ENCODE measurements at regions not wholly inside any gene's neighbourhood (a gene's known extent, or its start where the extent isn't known, plus 50 kb on each side); places are given as distances from the start of the nearest gene placed in this dataset.

- no CpG with 5 or more reads among the region's 1 CpG for WGBS (ENCODE audit: insufficient coverage)
Observed at GRCh38 chr13:100837631-100838030, 163.0 kb upstream of the TMTC4 start.

DNA sequence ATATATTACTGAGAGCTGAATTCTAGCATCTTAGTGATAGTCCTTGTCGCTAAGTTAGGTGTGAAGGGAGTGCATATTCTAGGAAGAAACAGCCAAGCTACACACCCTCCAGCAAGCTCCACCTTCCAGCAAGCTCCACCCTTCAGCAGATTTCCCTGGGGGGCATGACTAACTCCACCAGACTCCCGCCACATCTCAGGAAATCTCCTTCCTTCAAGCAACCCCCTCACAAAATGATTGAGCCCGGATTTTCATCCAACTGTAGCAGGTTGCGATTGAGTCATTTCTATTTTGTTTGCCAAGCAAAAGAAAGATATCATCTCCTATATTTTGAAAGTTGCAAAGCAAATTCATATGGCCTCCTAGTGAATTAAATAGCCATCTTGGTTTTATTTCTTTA is 162.1 kb upstream of the TMTC4 start:
- WGBS (ENCODE audit: insufficient coverage), result no CpG with 5 or more reads among the region's 4 CpGs
- no peaks in the 10 kb centered on the region for H3K9me3 ChIP-seq (replicated peaks; ENCODE audit: control insufficient read depth, low read depth, low read length)
- H3K4me3 ChIP-seq (ENCODE audit: low read length), result no peak overlapping the region

More at GRCh38 chr13:100837631-100838030, 163.0 kb upstream of the TMTC4 start:
- Histone ChIP-seq H3K27ac (ENCODE audit: low read length) (no peak overlapping the region), H3K27me3 (ENCODE audit: control insufficient read depth, insufficient read depth, low read length) (no peaks in the 10 kb centered on the region), H3K4me3 (ENCODE audit: low read length) (no peak overlapping the region), H3K36me3 (ENCODE audit: control insufficient read depth, insufficient read depth, low read length) (no peaks in the 10 kb centered on the region), H3K4me1 (ENCODE audit: control insufficient read depth, insufficient read depth, low read length) (no peaks in the 10 kb centered on the region), H3K9me3 (replicated peaks; ENCODE audit: control insufficient read depth, low read depth, low read length) (no peaks in the 10 kb centered on the region)
- no peak for DNase-seq

GRCh38 chr13:100835695-100836094 is 161.1 kb upstream of the TMTC4 start:
- Histone ChIP-seq H3K4me3 (ENCODE audit: low read length) (no peak overlapping the region), H3K9me3 (replicated peaks; ENCODE audit: control insufficient read depth, low read depth, low read length) (no peaks in the 10 kb centered on the region), H3K4me1 (ENCODE audit: control insufficient read depth, insufficient read depth, low read length) (no peaks in the 10 kb centered on the region), H3K27me3 (ENCODE audit: control insufficient read depth, insufficient read depth, low read length) (no peaks in the 10 kb centered on the region), H3K36me3 (ENCODE audit: control insufficient read depth, insufficient read depth, low read length) (no peaks in the 10 kb centered on the region), H3K27ac (ENCODE audit: low read length) (no peak overlapping the region)
- DNase-seq, result no peak
- WGBS (ENCODE audit: insufficient coverage), result no CpG with 5 or more reads among the region's 5 CpGs

More for the DNA sequence above, 162.1 kb upstream of the TMTC4 start:
- DNase-seq, result no peak
- Histone ChIP-seq H3K4me1 (ENCODE audit: control insufficient read depth, insufficient read depth, low read length) (no peaks in the 10 kb centered on the region), H3K36me3 (ENCODE audit: control insufficient read depth, insufficient read depth, low read length) (no peaks in the 10 kb centered on the region), H3K27me3 (ENCODE audit: control insufficient read depth, insufficient read depth, low read length) (no peaks in the 10 kb centered on the region), H3K27ac (ENCODE audit: low read length) (no peak overlapping the region)

DNA sequence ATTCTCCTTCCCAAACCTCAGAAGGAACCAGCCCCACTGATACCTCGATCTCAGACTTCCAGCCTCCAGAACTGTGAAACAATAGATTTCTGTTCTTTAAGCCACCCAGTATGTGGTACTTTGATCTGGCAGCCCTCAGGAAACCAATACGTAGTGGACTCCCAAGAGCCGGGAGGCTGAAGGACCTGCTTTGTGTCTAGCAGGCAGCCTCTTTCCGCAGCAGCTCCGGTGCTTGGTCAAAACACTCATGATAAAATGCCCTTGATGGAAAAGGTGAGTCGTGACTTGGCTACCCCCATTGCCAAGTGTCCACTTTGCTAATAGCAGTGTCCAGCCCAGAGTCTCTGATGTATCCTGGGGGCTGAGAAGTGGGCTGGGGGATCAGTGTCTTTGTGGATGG is 158.8 kb upstream of the TMTC4 start:
- no peaks in the 10 kb centered on the region for H3K9me3 ChIP-seq (replicated peaks; ENCODE audit: control insufficient read depth, low read depth, low read length)
- 69% methylated on average over 4 of the region's 6 CpGs for WGBS (ENCODE audit: insufficient coverage)
- DNase-seq, result no peak
- H3K4me1 ChIP-seq (ENCODE audit: control insufficient read depth, insufficient read depth, low read length), result no peaks in the 10 kb centered on the region
- no peak overlapping the region for H3K4me3 ChIP-seq (ENCODE audit: low read length)
- no peaks in the 10 kb centered on the region for H3K27me3 ChIP-seq (ENCODE audit: control insufficient read depth, insufficient read depth, low read length)
- H3K36me3 ChIP-seq (ENCODE audit: control insufficient read depth, insufficient read depth, low read length), result no peaks in the 10 kb centered on the region
- H3K27ac ChIP-seq (ENCODE audit: low read length), result no peak overlapping the region

DNA sequence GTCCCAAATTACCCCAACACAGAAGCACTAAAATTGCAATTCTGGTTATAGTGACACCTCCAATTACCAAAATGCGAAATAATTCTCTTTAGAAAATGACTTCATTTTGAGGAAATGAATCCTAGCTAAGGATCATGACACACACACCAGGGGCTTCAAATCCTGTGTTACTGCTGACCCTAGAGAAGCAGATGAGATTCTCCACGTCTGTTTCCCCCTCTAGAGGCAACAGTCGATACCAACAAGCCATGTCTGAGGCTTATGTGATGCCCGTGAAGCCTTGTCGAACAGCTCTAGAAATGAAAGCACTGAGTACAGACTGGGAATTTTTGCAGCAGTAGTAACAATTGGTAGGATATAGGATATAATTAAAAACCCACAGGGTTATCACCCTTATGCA is 153.6 kb upstream of the TMTC4 start:
- no peak overlapping the region for H3K4me3 ChIP-seq (ENCODE audit: low read length)
- DNase-seq, result peak; percentile 5
- 42% methylated on average over 2 of the region's 5 CpGs for WGBS (ENCODE audit: insufficient coverage)
- H3K9me3 ChIP-seq (replicated peaks; ENCODE audit: control insufficient read depth, low read depth, low read length), result no peaks in the 10 kb centered on the region
- no peaks in the 10 kb centered on the region for H3K27me3 ChIP-seq (ENCODE audit: control insufficient read depth, insufficient read depth, low read length)
- H3K36me3 ChIP-seq (ENCODE audit: control insufficient read depth, insufficient read depth, low read length), result no peaks in the 10 kb centered on the region
- H3K27ac ChIP-seq (ENCODE audit: low read length), result no peak overlapping the region
- H3K4me1 ChIP-seq (ENCODE audit: control insufficient read depth, insufficient read depth, low read length), result no peaks in the 10 kb centered on the region

GRCh38 chr13:100827489-100828176 is 153.0 kb upstream of the TMTC4 start:
- Histone ChIP-seq H3K4me3 (ENCODE audit: low read length) (no peak overlapping the region), H3K27ac (ENCODE audit: low read length) (no peak overlapping the region), H3K27me3 (ENCODE audit: control insufficient read depth, insufficient read depth, low read length) (no peaks in the 10 kb centered on the region), H3K9me3 (replicated peaks; ENCODE audit: control insufficient read depth, low read depth, low read length) (no peaks in the 10 kb centered on the region), H3K4me1 (ENCODE audit: control insufficient read depth, insufficient read depth, low read length) (no peaks in the 10 kb centered on the region), H3K36me3 (ENCODE audit: control insufficient read depth, insufficient read depth, low read length) (no peaks in the 10 kb centered on the region)
- no peak for DNase-seq
- 60% methylated on average over 3 of the region's 8 CpGs for WGBS (ENCODE audit: insufficient coverage)

GRCh38 chr13:100826441-100826840 is 151.8 kb upstream of the TMTC4 start:
- WGBS (ENCODE audit: insufficient coverage), result 40% methylated on average over 1 of the region's 3 CpGs
- H3K4me3 ChIP-seq (ENCODE audit: low read length), result no peak overlapping the region
- H3K4me1 ChIP-seq (ENCODE audit: control insufficient read depth, insufficient read depth, low read length), result no peaks in the 10 kb centered on the region
- no peaks in the 10 kb centered on the region for H3K27me3 ChIP-seq (ENCODE audit: control insufficient read depth, insufficient read depth, low read length)
- no peaks in the 10 kb centered on the region for H3K36me3 ChIP-seq (ENCODE audit: control insufficient read depth, insufficient read depth, low read length)
- no peak for DNase-seq
- no peak overlapping the region for H3K27ac ChIP-seq (ENCODE audit: low read length)
- no peaks in the 10 kb centered on the region for H3K9me3 ChIP-seq (replicated peaks; ENCODE audit: control insufficient read depth, low read depth, low read length)

- 57% methylated on average over 1 of the region's 3 CpGs for WGBS (ENCODE audit: insufficient coverage)
- Histone ChIP-seq H3K27me3 (ENCODE audit: control insufficient read depth, insufficient read depth, low read length) (no peaks in the 10 kb centered on the region), H3K4me3 (ENCODE audit: low read length) (no peak overlapping the region), H3K36me3 (ENCODE audit: control insufficient read depth, insufficient read depth, low read length) (no peaks in the 10 kb centered on the region), H3K4me1 (ENCODE audit: control insufficient read depth, insufficient read depth, low read length) (no peaks in the 10 kb centered on the region), H3K27ac (ENCODE audit: low read length) (no peak overlapping the region), H3K9me3 (replicated peaks; ENCODE audit: control insufficient read depth, low read depth, low read length) (no peaks in the 10 kb centered on the region)
- DNase-seq, result peak; percentile 20
Observed at GRCh38 chr13:100825557-100825956, 151.0 kb upstream of the TMTC4 start.

DNA sequence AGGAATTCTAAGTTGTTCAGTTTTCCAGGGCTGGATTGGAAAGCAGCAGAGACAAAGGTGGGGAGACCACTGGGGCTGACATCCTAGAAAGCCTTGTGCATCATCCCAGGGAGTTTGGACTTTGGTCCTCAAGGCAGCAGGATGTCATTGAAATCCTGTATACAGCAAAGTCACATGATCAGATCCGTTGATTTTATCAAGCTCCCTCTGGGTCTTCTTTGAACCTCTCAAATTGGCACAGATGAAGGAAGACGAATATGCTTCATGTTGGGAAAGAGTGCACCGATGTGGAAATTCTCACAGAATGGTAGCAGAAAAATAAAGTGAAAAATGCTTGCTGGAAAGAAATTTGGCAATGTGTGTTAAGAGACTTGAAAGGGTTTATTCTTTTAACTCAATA is 149.8 kb upstream of the TMTC4 start:
- no peak overlapping the region for H3K27ac ChIP-seq (ENCODE audit: low read length)
- no peak overlapping the region for H3K4me3 ChIP-seq (ENCODE audit: low read length)
- no peaks in the 10 kb centered on the region for H3K4me1 ChIP-seq (ENCODE audit: control insufficient read depth, insufficient read depth, low read length)
- H3K9me3 ChIP-seq (replicated peaks; ENCODE audit: control insufficient read depth, low read depth, low read length), result no peaks in the 10 kb centered on the region
- no peak for DNase-seq
- WGBS (ENCODE audit: insufficient coverage), result 50% methylated on average over 1 of the region's 3 CpGs
- no peaks in the 10 kb centered on the region for H3K27me3 ChIP-seq (ENCODE audit: control insufficient read depth, insufficient read depth, low read length)
- no peaks in the 10 kb centered on the region for H3K36me3 ChIP-seq (ENCODE audit: control insufficient read depth, insufficient read depth, low read length)

GRCh38 chr13:100823448-100823847 is 148.9 kb upstream of the TMTC4 start:
- H3K4me3 ChIP-seq (ENCODE audit: low read length), result no peak overlapping the region
- WGBS (ENCODE audit: insufficient coverage), result 56% methylated on average over 3 of the region's 3 CpGs
- DNase-seq, result no peak
- no peak overlapping the region for H3K27ac ChIP-seq (ENCODE audit: low read length)
- no peaks in the 10 kb centered on the region for H3K36me3 ChIP-seq (ENCODE audit: control insufficient read depth, insufficient read depth, low read length)
- no peaks in the 10 kb centered on the region for H3K27me3 ChIP-seq (ENCODE audit: control insufficient read depth, insufficient read depth, low read length)
- no peaks in the 10 kb centered on the region for H3K4me1 ChIP-seq (ENCODE audit: control insufficient read depth, insufficient read depth, low read length)
- H3K9me3 ChIP-seq (replicated peaks; ENCODE audit: control insufficient read depth, low read depth, low read length), result no peaks in the 10 kb centered on the region
